Keratinocyte (primary cell): ENCODE measurements at regions not wholly inside any gene's neighbourhood (a gene's known extent, or its start where the extent isn't known, plus 50 kb on each side); places are given as distances from the start of the nearest gene placed in this dataset.

Experiments used
- DNase-seq: peaks from one replicate; pipeline ENCODE4 v3.0.0-alpha.2; 2011; ENCODE audit warnings: low read depth, missing footprints, low spot score
- FAIRE-seq: peaks from 2 replicates; lab custom pipeline; 2011; peaks lifted over from hg19 to GRCh38; lab: Jason Lieb, UNC
- H2AFZ ChIP-seq: 2 replicates; pipeline ENCODE4 v1.6.0; 2012; ENCODE audit warnings: low read length, control low read depth, inconsistent platforms; ENCODE audit not compliant: control insufficient read depth
- H3K27ac ChIP-seq: 2 replicates; pipeline ENCODE4 v1.5.1; 2011; ENCODE audit warnings: low read length; ENCODE audit not compliant: control insufficient read depth, insufficient read depth
- H3K27me3 ChIP-seq: 3 replicates; pipeline ENCODE4 v1.6.0; 2011; ENCODE audit warnings: low read length; ENCODE audit not compliant: control insufficient read depth, insufficient read depth; ENCODE audit errors: extremely low read depth
- H3K36me3 ChIP-seq, 2 experiments: 2 replicates in 1 of 2; 3 replicates in 1 of 2; pipeline ENCODE4 v1.5.1; 2011; ENCODE audit warnings: low read length in 2 of 2, mild to moderate bottlenecking in 1 of 2; ENCODE audit not compliant: control insufficient read depth in 2 of 2, insufficient read depth in 2 of 2; ENCODE audit errors: extremely low read depth in 1 of 2
- H3K4me1 ChIP-seq: 3 replicates; pipeline ENCODE4 v1.5.1; 2011; ENCODE audit warnings: low read length; ENCODE audit not compliant: control insufficient read depth, insufficient read depth; ENCODE audit errors: extremely low read depth
- H3K4me2 ChIP-seq: 3 replicates; pipeline ENCODE4 v1.6.0; 2011; ENCODE audit warnings: low read depth, low read length; ENCODE audit not compliant: control insufficient read depth, insufficient read depth; ENCODE audit errors: extremely low read depth
- H3K4me3 ChIP-seq, 3 experiments: fragments of 200-600 bp in 1 of 3; sonication (generic) in 1 of 3; 2 replicates in 2 of 3; 3 replicates in 1 of 3; pipeline ENCODE4 v1.5.1; 2011 to 2016; ENCODE audit warnings: low read length in 3 of 3, mild to moderate bottlenecking in 3 of 3, control low read depth in 2 of 3, inconsistent platforms in 1 of 3, low read depth in 1 of 3, mixed read lengths in 1 of 3, mixed run types in 1 of 3, moderate library complexity in 1 of 3; ENCODE audit not compliant: control insufficient read depth in 2 of 3, insufficient read depth in 2 of 3; ENCODE audit errors: extremely low read depth in 1 of 3
- H3K79me2 ChIP-seq: 2 replicates; pipeline ENCODE4 v1.6.0; 2012; ENCODE audit warnings: low read length; ENCODE audit not compliant: control insufficient read depth, insufficient read depth
- H3K9ac ChIP-seq: 3 replicates; pipeline ENCODE4 v1.6.0; 2011; ENCODE audit warnings: low read length; ENCODE audit not compliant: control insufficient read depth, insufficient read depth; ENCODE audit errors: extremely low read depth
- H3K9me1 ChIP-seq: 3 replicates; pipeline ENCODE4 v1.6.0; 2011; ENCODE audit warnings: low read length; ENCODE audit not compliant: control insufficient read depth, insufficient read depth; ENCODE audit errors: extremely low read depth
- H3K9me3 ChIP-seq: 2 replicates; pipeline ENCODE4 v1.5.1; 2012; ENCODE audit warnings: low read depth, low read length; ENCODE audit not compliant: control insufficient read depth
- H4K20me1 ChIP-seq: 3 replicates; pipeline ENCODE4 v1.6.0; 2011; ENCODE audit warnings: low read length; ENCODE audit not compliant: control insufficient read depth, insufficient read depth; ENCODE audit errors: extremely low read depth
- CTCF ChIP-seq, 3 experiments: IDR thresholded peaks in 1 of 3; conservative IDR thresholded peaks in 1 of 3; optimal IDR thresholded peaks in 1 of 3; 2 replicates in 2 of 3; 3 replicates in 1 of 3; pipeline versions ENCODE3 to v1.5.1; 2011; ENCODE audit warnings: low read length in 3 of 3, mild to moderate bottlenecking in 3 of 3, moderate library complexity in 2 of 3, control low read depth in 1 of 3, inconsistent platforms in 1 of 3; ENCODE audit not compliant: insufficient read depth in 2 of 3; ENCODE audit errors: extremely low read depth in 1 of 3
- EZH2 ChIP-seq: IDR thresholded peaks from one replicate; pipeline ENCODE4 v1.6.1; 2012; ENCODE audit warnings: inconsistent platforms, mild to moderate bottlenecking, low read length, moderate library complexity
- dilution Hi-C: fragments of 300-500 bp; cut with MboI; formaldehyde crosslinking; loops from one replicate; pipeline ENCODE4 v1.7.0; 2020; ENCODE audit warnings: low sequenced_read_pairs; ENCODE audit not compliant: extremely low pct_ligation_motif_present

DNA sequence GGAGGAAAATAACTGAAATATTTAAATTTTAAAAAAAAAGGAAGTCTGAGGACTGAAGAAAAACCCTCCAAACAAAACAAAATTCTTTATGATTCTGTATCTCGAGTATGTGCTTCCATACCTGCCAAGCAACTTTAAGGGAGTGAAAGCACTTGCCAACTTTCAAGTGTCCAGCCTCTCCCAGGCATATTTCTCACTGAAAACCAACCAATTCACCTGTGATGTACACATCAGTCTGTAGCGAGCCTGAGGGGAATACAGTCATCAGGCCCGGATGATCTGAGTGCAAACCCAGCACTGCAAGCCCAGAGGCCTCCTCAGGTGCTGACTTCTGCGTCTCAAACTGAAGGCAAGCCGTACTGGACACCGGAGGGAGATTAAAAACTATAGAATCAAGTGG is 164.8 kb upstream of the NT5E start:
- FAIRE-seq (no peak), DNase-seq (no peak)
- Histone ChIP-seq H3K27ac (no peak overlapping the region), H3K79me2 (no peaks in the 10 kb centered on the region), H3K9ac (no peak overlapping the region), H3K4me2 (no peak overlapping the region), H3K4me3 (no peak overlapping the region), H3K9me3 (no peaks in the 10 kb centered on the region), H2AFZ (no peak overlapping the region), H3K36me3 (no peaks in the 10 kb centered on the region), H3K9me1 (no peaks in the 10 kb centered on the region), H4K20me1 (no peaks in the 10 kb centered on the region), H3K4me1 (no peaks in the 10 kb centered on the region), H3K27me3 (no peaks in the 10 kb centered on the region)
- dilution Hi-C loops: no loop called here
- TF ChIP-seq EZH2 (no peak), CTCF (optimal IDR thresholded peaks at IDR 0.05 in 1 of 3, IDR thresholded peaks at IDR 0.05 in 1 of 3, conservative IDR thresholded peaks at IDR 0.05 in 1 of 3; ENCODE audit: extremely low read depth in 1 of 3, insufficient read depth in 2 of 3, low read length in 3 of 3) (no peak)

GRCh38 chr6:85283436-85283835 is 166.4 kb upstream of the NT5E start:
- H3K9me1 ChIP-seq: no peaks in the 10 kb centered on the region
- no peak overlapping the region for H3K9ac ChIP-seq
- no peak overlapping the region for H3K4me3 ChIP-seq
- DNase-seq: no peak
- no peaks in the 10 kb centered on the region for H3K9me3 ChIP-seq
- no peaks in the 10 kb centered on the region for H3K36me3 ChIP-seq
- no peak overlapping the region for H3K27ac ChIP-seq
- no peak overlapping the region for H2AFZ ChIP-seq
- no peaks in the 10 kb centered on the region for H3K4me1 ChIP-seq
- no peaks in the 10 kb centered on the region for H3K27me3 ChIP-seq
- dilution Hi-C loops: no loop called here
- H4K20me1 ChIP-seq: no peaks in the 10 kb centered on the region
- FAIRE-seq: no peak
- H3K79me2 ChIP-seq: no peaks in the 10 kb centered on the region
- no peak for TF ChIP-seq EZH2
- TF ChIP-seq CTCF (optimal IDR thresholded peaks at IDR 0.05 in 1 of 3, IDR thresholded peaks at IDR 0.05 in 1 of 3, conservative IDR thresholded peaks at IDR 0.05 in 1 of 3; ENCODE audit: extremely low read depth in 1 of 3, insufficient read depth in 2 of 3, low read length in 3 of 3): no peak
- no peak overlapping the region for H3K4me2 ChIP-seq
